Stimulated activated CD8-positive, alpha-beta memory T cell treated with anti-CD3 and anti-CD28 coated beads, Interleukin-4, amount 100 ng/mL, for 48 hours (primary cell): ENCODE measurements at regions not wholly inside any gene's neighbourhood (a gene's known extent, or its start where the extent isn't known, plus 50 kb on each side); places are given as distances from the start of the nearest gene placed in this dataset.

Experiments
- DNase-seq: peaks from one replicate; pipeline ENCODE4 v3.0.0-alpha.2; 2020

GRCh38 chr6:91669154-91669870, 1082.4 kb upstream of the MAP3K7 start:
- DNase-seq: no peak

GRCh38 chr6:91667596-91667995, 1080.7 kb upstream of the MAP3K7 start:
- no peak for DNase-seq

GRCh38 chr6:91664327-91664959, 1077.6 kb upstream of the MAP3K7 start:
- no peak for DNase-seq

GRCh38 chr6:91660893-91661292, 1074.0 kb upstream of the MAP3K7 start:
- DNase-seq: no peak

GRCh38 chr6:91659891-91660290, 1073.0 kb upstream of the MAP3K7 start:
- no peak for DNase-seq

- DNase-seq: no peak
Observed at GRCh38 chr6:91654793-91655192, 1067.9 kb upstream of the MAP3K7 start.

- no peak for DNase-seq
Observed at GRCh38 chr6:91654357-91654756, 1067.5 kb upstream of the MAP3K7 start.

- no peak for DNase-seq
Observed at GRCh38 chr6:91653895-91654294, 1067.0 kb upstream of the MAP3K7 start.

- no peak for DNase-seq
Observed at GRCh38 chr6:91653076-91653723, 1066.3 kb upstream of the MAP3K7 start.

GRCh38 chr6:91646649-91647048, 1059.8 kb upstream of the MAP3K7 start:
- no peak for DNase-seq

GRCh38 chr6:91645811-91646210, 1058.9 kb upstream of the MAP3K7 start:
- no peak for DNase-seq

GRCh38 chr6:91637217-91637616, 1050.3 kb upstream of the MAP3K7 start:
- DNase-seq: no peak

GRCh38 chr6:91634791-91635190, 1047.9 kb upstream of the MAP3K7 start:
- no peak for DNase-seq

- DNase-seq: no peak
Observed at GRCh38 chr6:91633374-91634111, 1046.7 kb upstream of the MAP3K7 start.

GRCh38 chr6:91632308-91632707, 1045.4 kb upstream of the MAP3K7 start:
- DNase-seq: no peak

GRCh38 chr6:91631227-91631626, 1044.4 kb upstream of the MAP3K7 start:
- DNase-seq: no peak

- DNase-seq: no peak
Observed at GRCh38 chr6:91626911-91627310, 1040.0 kb upstream of the MAP3K7 start.

GRCh38 chr6:91613481-91613880, 1026.6 kb upstream of the MAP3K7 start:
- DNase-seq: no peak

GRCh38 chr6:91611190-91611589, 1024.3 kb upstream of the MAP3K7 start:
- DNase-seq: no peak

GRCh38 chr6:91608428-91608827, 1021.6 kb upstream of the MAP3K7 start:
- no peak for DNase-seq

- DNase-seq: no peak
Observed at GRCh38 chr6:91606148-91606901, 1019.5 kb upstream of the MAP3K7 start.

- DNase-seq: no peak
Observed at GRCh38 chr6:91600561-91600960, 1013.7 kb upstream of the MAP3K7 start.

- no peak for DNase-seq
Observed at GRCh38 chr6:91590191-91590590, 1003.3 kb upstream of the MAP3K7 start.
